GM10248 (cell line): ENCODE measurements at regions not wholly inside any gene's neighbourhood (a gene's known extent, or its start where the extent isn't known, plus 50 kb on each side); places are given as distances from the start of the nearest gene placed in this dataset.

Experiments used
- CTCF ChIA-PET: fragments of 300-600 bp; sonication (Branson Sonifier 250); formaldehyde crosslinking; extraction: SDS; loops from one replicate; lab custom pipeline; 2021; ENCODE audit warnings: antibody characterized with exemption; lab: Yijun Ruan, JAX
- POLR2A ChIA-PET: fragments of 350-650 bp; sonication (Branson Sonifier 250); formaldehyde crosslinking; extraction: SDS; loops from one replicate; lab custom pipeline; 2020; ENCODE audit warnings: antibody characterized with exemption; lab: Yijun Ruan, JAX
- DNase-seq: peaks from one replicate; pipeline ENCODE4 v3.0.0; 2012; ENCODE audit errors: extremely low spot score
- CTCF ChIP-seq: IDR thresholded peaks from 2 replicates; pipeline ENCODE4 v1.5.1; 2012; ENCODE audit warnings: mild to moderate bottlenecking, low read depth; ENCODE audit errors: extremely low read depth, missing control alignments, control extremely low read depth

GRCh38 chr14:101181446-101182313 lies 278.2 kb upstream of the RTL1 start:
- no peak for TF ChIP-seq CTCF
- CTCF ChIA-PET: no interaction called here
- peak; percentile 4 for DNase-seq
- POLR2A ChIA-PET: no interaction called here

- peak; percentile 3 for DNase-seq
- no peak for TF ChIP-seq CTCF
- ChIA-PET CTCF (no interaction called here), POLR2A (no interaction called here)
Measured at GRCh38 chr14:101182476-101182875, 279.0 kb upstream of the RTL1 start.

GRCh38 chr14:101183376-101184103 lies 280.0 kb upstream of the RTL1 start:
- ChIA-PET CTCF (no interaction called here), POLR2A (no interaction called here)
- no peak for TF ChIP-seq CTCF
- DNase-seq: peak; percentile 6

GRCh38 chr14:101184104-101184455 lies 280.6 kb upstream of the RTL1 start:
- CTCF ChIA-PET: no interaction called here
- peak; percentile 5 for DNase-seq

GRCh38 chr14:101184572-101184971 lies 281.1 kb upstream of the RTL1 start:
- CTCF ChIA-PET: no interaction called here
- no peak for DNase-seq
- POLR2A ChIA-PET: no interaction called here
- TF ChIP-seq CTCF: no peak

More at GRCh38 chr14:101184104-101184455, 280.6 kb upstream of the RTL1 start:
- no peak for TF ChIP-seq CTCF
- POLR2A ChIA-PET: no interaction called here

- ChIA-PET CTCF (no interaction called here), POLR2A (no interaction called here)
- TF ChIP-seq CTCF: no peak
- DNase-seq: no peak
Measured at GRCh38 chr14:101185073-101185835, 281.7 kb upstream of the RTL1 start.
